ENCODE measurements at regions not wholly inside any gene's neighbourhood (a gene's known extent, or its start where the extent isn't known, plus 50 kb on each side); places are given as distances from the start of the nearest gene placed in this dataset.

GRCh38 chr20:11267762-11268335, 594.0 kb upstream of the JAG1 start:
- DNase-seq, result no peak

GRCh38 chr20:11270566-11270965, 596.8 kb upstream of the JAG1 start:
- DNase-seq, result no peak

GRCh38 chr20:11271319-11271718, 597.5 kb upstream of the JAG1 start:
- DNase-seq, result no peak

- no peak for DNase-seq
Observed at GRCh38 chr20:11271920-11272594, 598.3 kb upstream of the JAG1 start.

GRCh38 chr20:11274141-11274594, 600.4 kb upstream of the JAG1 start:
- DNase-seq, result peak; percentile 8

- DNase-seq, result no peak
Observed at GRCh38 chr20:11275740-11276139, 601.9 kb upstream of the JAG1 start.

- no peak for DNase-seq
Observed at GRCh38 chr20:11277170-11277569, 603.4 kb upstream of the JAG1 start.

GRCh38 chr20:11277858-11278257, 604.1 kb upstream of the JAG1 start:
- DNase-seq, result no peak

- DNase-seq, result no peak
Observed at GRCh38 chr20:11278461-11278860, 604.7 kb upstream of the JAG1 start.

GRCh38 chr20:11281240-11281639, 607.4 kb upstream of the JAG1 start:
- no peak for DNase-seq

GRCh38 chr20:11281768-11282167, 608.0 kb upstream of the JAG1 start:
- DNase-seq, result no peak

GRCh38 chr20:11287126-11287525, 613.3 kb upstream of the JAG1 start:
- no peak for DNase-seq

- DNase-seq, result no peak
Observed at GRCh38 chr20:11296221-11296620, 621.5 kb upstream of the BTBD3 start.

GRCh38 chr20:11296951-11297350, 620.7 kb upstream of the BTBD3 start:
- no peak for DNase-seq

GRCh38 chr20:11301699-11302098, 616.0 kb upstream of the BTBD3 start:
- DNase-seq, result no peak

GRCh38 chr20:11302436-11302835, 615.3 kb upstream of the BTBD3 start:
- no peak for DNase-seq

- DNase-seq, result no peak
Observed at GRCh38 chr20:11304795-11305194, 612.9 kb upstream of the BTBD3 start.

GRCh38 chr20:11305406-11305805, 612.3 kb upstream of the BTBD3 start:
- DNase-seq, result no peak

GRCh38 chr20:11311659-11312224, 606.0 kb upstream of the BTBD3 start:
- no peak for DNase-seq

GRCh38 chr20:11315525-11315924, 602.2 kb upstream of the BTBD3 start:
- no peak for DNase-seq

- DNase-seq, result no peak
Observed at GRCh38 chr20:11316244-11316643, 601.4 kb upstream of the BTBD3 start.

GRCh38 chr20:11320033-11320432, 597.7 kb upstream of the BTBD3 start:
- DNase-seq, result no peak

GRCh38 chr20:11323816-11324215, 593.9 kb upstream of the BTBD3 start:
- DNase-seq, result no peak

- DNase-seq, result no peak
Observed at GRCh38 chr20:11324990-11325389, 592.7 kb upstream of the BTBD3 start.

- DNase-seq, result no peak
Observed at GRCh38 chr20:11328839-11329238, 588.9 kb upstream of the BTBD3 start.

Data from DMS79 (cell line).